OCI-LY7 (cell line): ENCODE measurements at regions not wholly inside any gene's neighbourhood (a gene's known extent, or its start where the extent isn't known, plus 50 kb on each side); places are given as distances from the start of the nearest gene placed in this dataset.
A peak's percentile ranks its signal among the peaks of the same experiment; 100 is the strongest.

ENCODE experiments used
- BruUV-seq: library from RNA; stranded (reverse); fragments of 400-500 nt; replicated peaks from 2 replicates; lab custom pipeline; 2021; lab: Mats Ljungman, UMichigan
- CTCF ChIA-PET: fragments of 300-600 bp; sonication (Branson Sonifier 250); formaldehyde crosslinking; loops from one replicate; lab custom pipeline; 2022; ENCODE audit warnings: antibody characterized with exemption; ENCODE audit not compliant: unreplicated experiment; lab: Charles Lee
- POLR2A ChIA-PET: fragments of 300-600 bp; sonication (Branson Sonifier 250); formaldehyde crosslinking; loops from one replicate; lab custom pipeline; 2022; ENCODE audit warnings: antibody characterized with exemption; lab: Charles Lee
- DNase-seq: peaks from one replicate; pipeline ENCODE4 v3.0.0-alpha.2; 2015; ENCODE audit warnings: low spot score
- H2AFZ ChIP-seq: fragments of 200-600 bp; sonication (generic), shearing (Covaris generic); 2 replicates; pipeline ENCODE4 v1.6.1; 2014; ENCODE audit warnings: mild to moderate bottlenecking, antibody characterized with exemption, low read length, moderate library complexity
- H3K27ac ChIP-seq: fragments of 200-600 bp; sonication (generic); 2 replicates; pipeline ENCODE4 v1.5.1; 2014; ENCODE audit warnings: mixed run types, low read depth, mild to moderate bottlenecking, moderate library complexity, low read length, inconsistent platforms; ENCODE audit not compliant: poor library complexity, severe bottlenecking
- H3K36me3 ChIP-seq: fragments of 200-600 bp; sonication (generic); 2 replicates; pipeline ENCODE4 v1.6.1; 2014; ENCODE audit warnings: mild to moderate bottlenecking, antibody characterized with exemption, low read length, moderate library complexity, mixed read lengths; ENCODE audit not compliant: insufficient read depth
- H3K4me1 ChIP-seq: fragments of 200-600 bp; sonication (generic); 2 replicates; pipeline ENCODE4 v1.5.1; 2014; ENCODE audit warnings: mild to moderate bottlenecking, low read length; ENCODE audit not compliant: insufficient read depth, poor library complexity, severe bottlenecking
- H3K4me2 ChIP-seq: fragments of 200-600 bp; sonication (generic); 2 replicates; pipeline ENCODE4 v1.6.1; 2014; ENCODE audit warnings: mild to moderate bottlenecking, low read length
- H3K4me3 ChIP-seq: fragments of 200-600 bp; sonication (generic); 2 replicates; pipeline ENCODE4 v1.5.1; 2014; ENCODE audit warnings: mild to moderate bottlenecking, low read depth, low read length; ENCODE audit not compliant: poor library complexity, severe bottlenecking
- H3K79me2 ChIP-seq: fragments of 200-600 bp; sonication (generic); 2 replicates; pipeline ENCODE4 v1.6.1; 2016; ENCODE audit warnings: low read depth, mild to moderate bottlenecking, low read length, moderate library complexity, mixed read lengths; ENCODE audit not compliant: insufficient read depth
- H3K9me2 ChIP-seq: fragments of 200-600 bp; sonication (generic); 2 replicates; pipeline ENCODE4 v1.6.1; 2016; ENCODE audit warnings: mild to moderate bottlenecking, low read length, mixed read lengths; ENCODE audit not compliant: insufficient read depth
- H3K9me3 ChIP-seq: fragments of 200-600 bp; sonication (generic); 2 replicates; pipeline ENCODE4 v1.6.1; 2014; ENCODE audit warnings: mild to moderate bottlenecking, mixed run types, low read length, mixed read lengths
- H4K20me1 ChIP-seq: fragments of 200-600 bp; sonication (generic); 2 replicates; pipeline ENCODE4 v1.6.1; 2014; ENCODE audit warnings: mild to moderate bottlenecking, antibody characterized with exemption, low read length, moderate library complexity, mixed read lengths; ENCODE audit not compliant: insufficient read depth
- EZH2phosphoT487 ChIP-seq: fragments of 200-600 bp; sonication (generic); IDR thresholded peaks from 2 replicates; pipeline ENCODE4 v1.6.1; 2018; ENCODE audit warnings: low read depth, borderline replicate concordance, mild to moderate bottlenecking, mixed run types, antibody characterized with exemption, low read length, moderate library complexity, mixed read lengths
- intact Hi-C: fragments of 100-400 bp; cut with micrococcal nuclease; formaldehyde crosslinking; loops from one replicate; pipeline ENCODE4 v1.10.0; 2022; ENCODE audit not compliant: unreplicated experiment
- TF ChIP-seq, protein P1 (sequence below): fragments of 200-600 bp; sonication (generic); conservative IDR thresholded peaks from 2 replicates; pipeline ENCODE4 v1.5.1; 2014; ENCODE audit warnings: mild to moderate bottlenecking, antibody characterized with exemption, low read length, moderate library complexity, mixed read lengths

DNA sequence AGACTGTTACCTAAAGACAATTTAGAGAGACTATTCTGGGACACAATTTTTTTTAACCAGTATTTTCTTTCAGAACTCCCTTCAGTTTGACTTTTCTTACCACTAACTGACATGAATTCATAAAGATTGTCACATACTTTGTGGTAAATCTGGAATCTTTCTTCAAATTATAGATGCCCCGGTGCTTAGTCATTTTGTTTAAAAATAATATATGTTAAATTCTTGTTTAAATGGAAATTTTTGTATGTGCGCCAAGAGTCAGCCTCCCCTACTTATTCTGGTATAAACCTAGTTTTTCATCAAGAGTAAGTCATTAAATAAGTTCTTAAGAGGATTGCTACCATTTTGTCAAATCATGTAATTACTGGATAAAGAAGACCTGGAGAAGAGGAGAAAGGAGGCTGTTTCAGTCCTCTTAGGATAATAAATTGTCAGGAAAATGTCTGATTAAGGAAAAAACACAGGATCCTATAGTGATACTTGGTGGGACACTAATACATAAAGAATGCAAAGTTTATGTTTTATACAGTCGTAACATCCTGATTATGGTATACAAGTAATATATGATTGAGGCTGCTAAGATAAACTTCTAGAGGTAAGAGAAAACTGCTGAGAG lies 424.4 kb downstream of the PMP22 start:
- H3K36me3 ChIP-seq: no peaks in the 10 kb centered on the region

DNA sequence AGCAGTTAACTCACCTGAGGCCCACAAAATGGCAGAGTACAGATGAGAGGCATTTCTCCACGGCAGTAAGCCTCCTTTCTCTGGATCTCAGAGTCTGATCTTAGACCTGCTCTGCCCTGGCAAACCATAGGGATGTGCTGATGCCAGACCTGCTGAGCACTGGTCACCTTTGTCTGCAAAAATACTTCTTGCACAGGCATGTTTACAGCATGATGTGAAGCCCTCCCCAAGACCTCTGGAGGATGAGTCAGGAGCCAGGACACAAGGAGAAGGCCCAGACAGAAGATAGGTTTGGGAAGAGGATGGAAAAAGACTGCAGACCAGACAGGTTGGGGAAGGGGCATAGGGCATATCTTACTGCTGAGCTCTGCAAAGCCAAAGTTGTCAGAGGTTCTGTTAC lies 426.6 kb downstream of the PMP22 start:
- no peaks in the 10 kb centered on the region for H3K4me1 ChIP-seq
- no peak overlapping the region for H3K27ac ChIP-seq
- H3K4me2 ChIP-seq: no peak overlapping the region
- DNase-seq: no peak
- H3K9me2 ChIP-seq: no peaks in the 10 kb centered on the region
- no peak overlapping the region for H3K4me3 ChIP-seq
- no peaks in the 10 kb centered on the region for H3K9me3 ChIP-seq
- POLR2A ChIA-PET: no interaction called here
- no peaks in the 10 kb centered on the region for H3K36me3 ChIP-seq
- intact Hi-C loops: no loop called here
- no peaks in the 10 kb centered on the region for H4K20me1 ChIP-seq
- CTCF ChIA-PET: interaction anchor here (0.7 kb wide), 1 partner anchor 91 kb away, joined by 3 read pairs; no protein-coding TSS in a partner anchor
- TF ChIP-seq EZH2phosphoT487: no peak
- no TSS peak for BruUV-seq
- H2AFZ ChIP-seq: no peak overlapping the region
- H3K79me2 ChIP-seq: no peaks in the 10 kb centered on the region

More for the DNA sequence above, 424.4 kb downstream of the PMP22 start:
- Histone ChIP-seq H3K79me2 (no peaks in the 10 kb centered on the region), H4K20me1 (no peaks in the 10 kb centered on the region), H3K4me1 (no peaks in the 10 kb centered on the region), H3K4me2 (no peak overlapping the region), H2AFZ (no peak overlapping the region), H3K4me3 (no peak overlapping the region), H3K9me2 (no peaks in the 10 kb centered on the region), H3K9me3 (no peaks in the 10 kb centered on the region), H3K27ac (no peak overlapping the region)
- no TSS peak for BruUV-seq
- TF ChIP-seq, protein P1, sequence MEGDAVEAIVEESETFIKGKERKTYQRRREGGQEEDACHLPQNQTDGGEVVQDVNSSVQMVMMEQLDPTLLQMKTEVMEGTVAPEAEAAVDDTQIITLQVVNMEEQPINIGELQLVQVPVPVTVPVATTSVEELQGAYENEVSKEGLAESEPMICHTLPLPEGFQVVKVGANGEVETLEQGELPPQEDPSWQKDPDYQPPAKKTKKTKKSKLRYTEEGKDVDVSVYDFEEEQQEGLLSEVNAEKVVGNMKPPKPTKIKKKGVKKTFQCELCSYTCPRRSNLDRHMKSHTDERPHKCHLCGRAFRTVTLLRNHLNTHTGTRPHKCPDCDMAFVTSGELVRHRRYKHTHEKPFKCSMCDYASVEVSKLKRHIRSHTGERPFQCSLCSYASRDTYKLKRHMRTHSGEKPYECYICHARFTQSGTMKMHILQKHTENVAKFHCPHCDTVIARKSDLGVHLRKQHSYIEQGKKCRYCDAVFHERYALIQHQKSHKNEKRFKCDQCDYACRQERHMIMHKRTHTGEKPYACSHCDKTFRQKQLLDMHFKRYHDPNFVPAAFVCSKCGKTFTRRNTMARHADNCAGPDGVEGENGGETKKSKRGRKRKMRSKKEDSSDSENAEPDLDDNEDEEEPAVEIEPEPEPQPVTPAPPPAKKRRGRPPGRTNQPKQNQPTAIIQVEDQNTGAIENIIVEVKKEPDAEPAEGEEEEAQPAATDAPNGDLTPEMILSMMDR: no peak
- TF ChIP-seq EZH2phosphoT487: no peak
- intact Hi-C loops: no loop called here
- no peak for DNase-seq
- ChIA-PET CTCF (no interaction called here), POLR2A (no interaction called here)

DNA sequence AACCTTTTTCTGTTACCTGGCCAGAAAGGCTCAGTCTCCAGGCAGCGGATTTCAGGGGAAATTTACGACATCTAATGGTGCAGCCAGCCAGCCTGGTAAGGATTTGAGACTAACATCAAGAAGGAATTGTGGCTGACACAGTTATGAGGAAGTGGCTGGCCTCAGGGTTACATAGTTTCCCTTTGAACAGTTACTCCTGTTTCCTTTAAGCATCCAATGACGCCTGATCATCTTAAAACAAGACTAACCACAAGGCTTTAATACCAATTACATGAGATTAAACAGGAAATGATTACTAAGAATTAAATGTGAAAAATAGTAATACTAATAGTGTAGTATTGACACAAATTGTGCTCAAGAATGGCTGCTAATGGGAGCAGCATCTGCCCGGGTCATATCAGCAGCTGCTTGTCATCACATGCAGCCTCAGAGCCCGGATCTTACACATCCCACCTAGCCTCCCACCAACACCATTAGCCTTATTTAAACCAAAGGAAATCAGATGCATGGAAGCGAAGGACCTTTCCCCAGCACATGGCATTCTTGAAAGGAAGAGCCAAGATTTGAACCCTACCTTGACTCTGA lies 431.8 kb downstream of the PMP22 start:
- intact Hi-C loops: loop anchor here (5.0 kb wide), 1 partner anchor 56 kb away; no protein-coding TSS in a partner anchor
- Histone ChIP-seq H3K4me2 (no peak overlapping the region), H3K27ac (no peak overlapping the region), H3K9me2 (no peaks in the 10 kb centered on the region), H3K4me3 (no peak overlapping the region), H2AFZ (peak overlapping the region; percentile 36; the same call in 1 of the 2 replicates), H3K79me2 (no peaks in the 10 kb centered on the region), H4K20me1 (no peaks in the 10 kb centered on the region), H3K36me3 (no peaks in the 10 kb centered on the region), H3K9me3 (no peaks in the 10 kb centered on the region), H3K4me1 (no peaks in the 10 kb centered on the region)
- no TSS peak for BruUV-seq
- CTCF ChIA-PET: interaction anchor here (0.6 kb wide), 1 partner anchor 26 kb away, joined by 4 read pairs; no protein-coding TSS in a partner anchor
- DNase-seq: no peak
- TF ChIP-seq, protein P1: no peak
- TF ChIP-seq EZH2phosphoT487: no peak
- POLR2A ChIA-PET: no interaction called here
